BLaER1 treated with 17β-estradiol and CSF1 and Interleukin-3, amounts not matched to agents 10 nM and 100 nM (cell line): ENCODE measurements at regions not wholly inside any gene's neighbourhood (a gene's known extent, or its start where the extent isn't known, plus 50 kb on each side); places are given as distances from the start of the nearest gene placed in this dataset.

Experiments used
- H3K27ac ChIP-seq, 11 experiments: shearing (Covaris generic); formaldehyde crosslinking; 2 replicates each; pipeline ENCODE4 v1.8.1; 2022
- H3K27me3 ChIP-seq, 11 experiments: shearing (Covaris generic); formaldehyde crosslinking; 2 replicates each; pipeline ENCODE4 v1.8.1; 2022
- H3K36me3 ChIP-seq, 11 experiments: shearing (Covaris generic); formaldehyde crosslinking; 2 replicates each; pipeline ENCODE4 v1.8.1; 2022
- H3K4me1 ChIP-seq, 10 experiments: shearing (Covaris generic); formaldehyde crosslinking; 2 replicates each; pipeline ENCODE4 v1.8.1; 2022
- H3K4me2 ChIP-seq, 11 experiments: shearing (Covaris generic); formaldehyde crosslinking; 2 replicates each; pipeline ENCODE4 v1.8.1; 2022
- H3K4me3 ChIP-seq, 10 experiments: shearing (Covaris generic); formaldehyde crosslinking; 2 replicates each; pipeline ENCODE4 v1.8.1; 2022
- H3K9ac ChIP-seq, 11 experiments: shearing (Covaris generic); formaldehyde crosslinking; 2 replicates each; pipeline ENCODE4 v1.8.1; 2022
- H3K9me3 ChIP-seq, 11 experiments: shearing (Covaris generic); formaldehyde crosslinking; replicated peaks in 1 of 11; 2 replicates each; pipeline ENCODE4 v1.8.1; 2022
- H4K20me1 ChIP-seq, 11 experiments: shearing (Covaris generic); formaldehyde crosslinking; 2 replicates each; pipeline ENCODE4 v1.8.1; 2022
- Cebpa-rat ChIP-seq, 11 experiments: shearing (Covaris generic); IDR thresholded peaks; 2 replicates each; pipeline ENCODE4 v1.8.1; 2022

DNA sequence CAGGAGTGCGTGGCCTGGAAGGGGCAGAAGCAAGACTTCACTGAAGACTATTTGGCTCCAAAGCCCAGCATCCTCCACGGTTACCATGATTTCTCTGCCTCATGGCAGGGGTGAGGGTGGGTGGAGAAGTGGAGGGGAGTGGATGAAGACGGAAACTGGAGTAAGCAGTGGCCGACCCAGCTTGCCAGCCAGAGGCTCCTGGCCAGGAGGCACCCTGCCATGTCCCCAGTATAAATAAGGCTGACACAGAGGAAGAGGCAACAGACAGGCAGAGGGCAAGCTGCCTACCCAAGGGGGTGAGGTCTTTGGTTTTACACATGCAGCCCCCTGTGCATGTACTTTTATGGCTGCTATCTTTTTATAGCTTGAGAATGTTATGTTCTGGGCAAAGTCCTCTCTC, 102.6 kb upstream of the TBX20 start:
- no peaks in the 10 kb centered on the region for H4K20me1 ChIP-seq
- no peaks in the 10 kb centered on the region for H3K27me3 ChIP-seq
- no peaks in the 10 kb centered on the region for H3K4me1 ChIP-seq
- H3K4me2 ChIP-seq = no peak overlapping the region
- H3K36me3 ChIP-seq = no peaks in the 10 kb centered on the region
- TF ChIP-seq Cebpa-rat (IDR thresholded peaks at IDR 0.05) = no peak
- H3K9ac ChIP-seq = no peak overlapping the region
- H3K9me3 ChIP-seq = peaks cover 0 to 7% (median 0%) of the 10 kb centered on the region in 11 experiments; a peak in 4 of 22 replicates
- H3K27ac ChIP-seq = no peak overlapping the region
- no peak overlapping the region for H3K4me3 ChIP-seq

GRCh38 chr7:35355911-35356310, 102.0 kb upstream of the TBX20 start:
- Histone ChIP-seq H3K27me3 (no peaks in the 10 kb centered on the region), H3K4me2 (no peak overlapping the region), H3K4me3 (no peak overlapping the region), H3K36me3 (no peaks in the 10 kb centered on the region), H3K27ac (no peak overlapping the region), H3K9me3 (peaks cover 0 to 7% (median 0%) of the 10 kb centered on the region in 11 experiments; a peak in 4 of 22 replicates), H4K20me1 (no peaks in the 10 kb centered on the region), H3K4me1 (no peaks in the 10 kb centered on the region), H3K9ac (no peak overlapping the region)
- TF ChIP-seq Cebpa-rat (IDR thresholded peaks at IDR 0.05) = no peak

DNA sequence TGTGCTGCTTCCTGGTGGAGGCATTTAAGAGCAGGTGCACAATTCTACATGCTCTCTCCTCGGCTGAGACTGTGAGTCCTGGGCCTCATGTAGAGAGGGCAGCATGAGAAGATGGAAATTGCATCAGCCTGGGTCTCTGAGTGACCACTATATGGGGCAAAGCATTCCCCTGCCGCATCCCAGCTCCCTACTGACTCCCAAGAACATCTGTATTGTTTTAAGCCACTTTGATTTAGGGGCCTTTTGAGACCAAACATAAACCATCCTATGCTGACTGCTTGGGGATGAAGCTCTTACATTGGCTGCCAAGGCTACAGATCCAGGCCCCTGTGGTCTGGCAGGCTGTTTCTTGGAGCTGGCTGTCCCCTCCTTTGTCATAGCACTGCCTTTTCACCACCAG, 101.3 kb upstream of the TBX20 start:
- no peak overlapping the region for H3K4me2 ChIP-seq
- no peaks in the 10 kb centered on the region for H3K36me3 ChIP-seq
- no peak for TF ChIP-seq Cebpa-rat (IDR thresholded peaks at IDR 0.05)

DNA sequence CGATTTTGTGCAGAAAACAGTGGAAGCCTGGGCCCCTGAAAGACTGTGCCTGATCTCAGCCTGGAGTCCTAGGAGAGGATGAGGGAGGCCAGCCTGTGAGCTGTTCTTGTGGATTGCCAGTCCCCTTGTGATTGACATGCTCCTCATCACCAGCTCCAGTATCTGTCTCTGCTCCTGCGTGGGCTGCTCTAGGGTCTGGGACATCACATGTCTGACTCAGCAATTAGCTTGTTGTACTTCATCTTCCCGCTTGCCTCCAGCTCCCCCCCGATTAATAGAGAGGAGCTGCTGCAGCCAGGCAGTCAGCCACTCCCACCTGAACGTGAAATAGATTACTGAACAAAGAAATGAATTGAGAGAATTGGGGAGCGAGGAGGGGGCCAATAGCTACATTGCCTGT, 99.6 kb upstream of the TBX20 start:
- TF ChIP-seq Cebpa-rat (IDR thresholded peaks at IDR 0.05) = no peak
- H3K27ac ChIP-seq = no peak overlapping the region
- H3K4me1 ChIP-seq = no peaks in the 10 kb centered on the region

More for the DNA sequence above, 101.3 kb upstream of the TBX20 start:
- H3K9ac ChIP-seq = no peak overlapping the region
- H3K4me1 ChIP-seq = no peaks in the 10 kb centered on the region
- H3K27ac ChIP-seq = no peak overlapping the region
- H4K20me1 ChIP-seq = no peaks in the 10 kb centered on the region
- H3K4me3 ChIP-seq = no peak overlapping the region
- no peaks in the 10 kb centered on the region for H3K27me3 ChIP-seq
- peaks cover 0 to 7% (median 0%) of the 10 kb centered on the region in 11 experiments; a peak in 4 of 22 replicates for H3K9me3 ChIP-seq

DNA sequence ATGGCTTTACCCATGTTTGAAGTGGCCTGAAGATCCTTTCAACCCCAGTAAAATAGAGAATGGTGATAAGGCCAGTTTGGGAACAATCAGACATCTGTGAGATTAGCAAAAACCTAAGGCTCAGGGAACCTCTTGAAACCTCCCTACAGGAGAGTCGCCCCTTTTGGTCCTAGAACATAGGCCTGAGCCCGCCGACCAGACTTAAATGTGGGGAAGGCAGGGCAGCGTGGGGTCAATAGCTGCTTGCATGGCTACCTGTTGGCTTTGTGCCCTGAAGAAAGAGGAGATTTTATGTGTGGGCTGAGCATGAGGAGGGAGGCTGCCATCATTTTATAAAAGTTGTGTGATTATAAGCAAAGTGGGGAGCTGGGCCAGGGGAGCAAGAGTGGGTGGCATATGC, 97.6 kb upstream of the TBX20 start:
- no peaks in the 10 kb centered on the region for H4K20me1 ChIP-seq
- no peak overlapping the region for H3K4me3 ChIP-seq
- H3K4me1 ChIP-seq = peaks cover 0 to 5% (median 0%) of the 10 kb centered on the region in 10 experiments; a peak in 2 of 20 replicates
- H3K27me3 ChIP-seq = no peaks in the 10 kb centered on the region
- no peak overlapping the region for H3K4me2 ChIP-seq
- H3K27ac ChIP-seq = no peak overlapping the region
- no peaks in the 10 kb centered on the region for H3K36me3 ChIP-seq
- no peak for TF ChIP-seq Cebpa-rat (IDR thresholded peaks at IDR 0.05)
- H3K9me3 ChIP-seq = peaks cover 0 to 8% (median 0%) of the 10 kb centered on the region in 11 experiments; a peak in 1 of 22 replicates
- H3K9ac ChIP-seq = no peak overlapping the region

More for the DNA sequence above, 99.6 kb upstream of the TBX20 start:
- Histone ChIP-seq H3K4me2 (no peak overlapping the region), H3K27me3 (no peaks in the 10 kb centered on the region), H3K9ac (no peak overlapping the region), H3K4me3 (no peak overlapping the region), H4K20me1 (no peaks in the 10 kb centered on the region), H3K9me3 (peaks cover 0 to 6% (median 0%) of the 10 kb centered on the region in 11 experiments; a peak in 4 of 22 replicates), H3K36me3 (no peaks in the 10 kb centered on the region)

DNA sequence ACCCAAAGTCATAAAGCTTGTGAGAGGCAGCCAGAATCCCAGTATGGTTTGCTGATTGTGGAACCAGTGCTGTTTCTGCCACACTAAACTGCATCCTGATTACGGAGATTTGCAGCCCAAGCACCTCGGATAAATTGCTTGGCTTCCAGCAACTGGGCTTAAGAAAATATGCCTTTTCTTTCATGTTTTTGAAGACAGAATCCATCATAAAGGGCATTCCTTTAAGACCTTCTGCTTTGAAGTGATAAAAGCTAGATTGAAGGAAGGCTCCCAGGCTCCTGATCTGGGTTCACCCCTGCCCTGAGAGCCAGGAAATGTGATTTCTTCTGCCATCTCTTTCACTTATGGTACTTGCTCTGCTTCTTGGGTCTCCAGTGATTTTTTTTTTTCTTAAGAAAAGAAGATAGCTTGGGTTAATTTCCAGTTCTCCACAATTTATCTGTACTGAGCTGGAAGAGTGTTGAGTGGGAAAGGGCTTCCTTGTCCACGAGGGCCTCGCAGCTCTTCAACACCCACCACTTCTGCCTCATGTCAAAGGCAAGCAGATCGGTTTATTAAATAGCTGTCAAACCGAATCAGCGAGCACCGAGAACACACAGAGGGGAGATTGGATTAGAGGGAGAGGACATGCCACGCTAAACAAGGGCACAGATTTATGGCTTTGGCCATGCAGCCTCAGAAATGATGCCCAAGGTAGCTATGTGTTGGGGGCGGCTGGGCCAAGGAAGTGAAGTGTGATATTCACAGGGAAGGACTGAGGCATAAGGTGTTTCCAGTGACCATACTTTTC, 94.9 kb upstream of the TBX20 start:
- H3K36me3 ChIP-seq = no peaks in the 10 kb centered on the region
- H3K27ac ChIP-seq = no peak overlapping the region
- H3K9ac ChIP-seq = no peak overlapping the region
- no peaks in the 10 kb centered on the region for H3K27me3 ChIP-seq
- H3K9me3 ChIP-seq = peaks cover 0 to 8% (median 0%) of the 10 kb centered on the region in 11 experiments; a peak in 1 of 22 replicates
- no peak overlapping the region for H3K4me2 ChIP-seq
- no peaks in the 10 kb centered on the region for H4K20me1 ChIP-seq
- no peak for TF ChIP-seq Cebpa-rat (IDR thresholded peaks at IDR 0.05)
- H3K4me3 ChIP-seq = no peak overlapping the region
- peaks cover 0 to 5% (median 0%) of the 10 kb centered on the region in 10 experiments; a peak in 2 of 20 replicates for H3K4me1 ChIP-seq

DNA sequence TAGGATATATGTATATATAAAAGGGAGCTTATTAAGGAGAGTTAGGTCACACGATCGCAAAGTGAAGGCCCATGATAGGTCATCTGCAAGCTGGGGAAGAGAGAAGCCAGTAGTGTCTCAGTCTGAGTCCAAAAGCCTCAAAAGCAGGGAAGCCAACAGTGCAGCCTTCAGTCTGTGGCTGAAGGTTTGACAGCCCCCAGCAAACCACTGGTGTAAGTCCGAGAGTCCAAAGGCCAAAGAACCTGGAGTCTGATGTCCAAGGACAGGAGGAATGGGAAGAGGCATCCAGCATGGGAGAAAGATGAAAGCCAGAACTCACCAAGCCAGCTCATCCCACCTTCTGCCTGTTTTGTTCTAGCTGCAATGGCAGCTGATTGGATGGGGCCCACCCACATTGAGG, 88.9 kb upstream of the TBX20 start:
- Histone ChIP-seq H3K36me3 (no peaks in the 10 kb centered on the region), H3K27ac (no peak overlapping the region), H3K4me2 (no peak overlapping the region), H3K4me3 (no peak overlapping the region), H3K9me3 (peaks cover 0 to 8% (median 0%) of the 10 kb centered on the region in 11 experiments; a peak in 1 of 22 replicates), H3K27me3 (no peaks in the 10 kb centered on the region), H3K9ac (no peak overlapping the region), H3K4me1 (peaks cover 0 to 19% (median 8%) of the 10 kb centered on the region in 10 experiments; a peak in 13 of 20 replicates), H4K20me1 (no peaks in the 10 kb centered on the region)
- no peak for TF ChIP-seq Cebpa-rat (IDR thresholded peaks at IDR 0.05)

DNA sequence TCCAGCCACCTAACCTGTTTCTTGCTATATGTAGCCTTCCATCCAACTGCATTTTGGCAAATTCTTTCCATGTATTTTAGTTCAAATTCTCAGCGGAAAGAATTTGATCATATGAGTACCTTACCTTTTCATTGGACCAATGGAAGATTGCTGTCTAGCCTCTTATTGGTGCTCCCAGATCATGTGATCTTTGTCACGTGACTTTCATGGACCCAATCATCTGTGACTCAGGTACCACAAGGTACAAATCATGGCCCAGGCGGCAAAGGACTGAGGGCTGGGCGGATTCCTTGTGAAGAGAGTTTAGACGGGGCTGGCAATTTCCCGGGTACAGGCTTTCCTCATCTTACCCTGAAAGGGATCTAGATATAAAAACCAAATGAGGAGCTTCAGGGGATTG, 85.9 kb upstream of the TBX20 start:
- Histone ChIP-seq H3K4me1 (peaks cover 0 to 19% (median 7%) of the 10 kb centered on the region in 10 experiments; a peak in 12 of 20 replicates), H3K9me3 (no peaks in the 10 kb centered on the region), H3K27me3 (no peaks in the 10 kb centered on the region), H3K27ac (no peak overlapping the region), H3K36me3 (no peaks in the 10 kb centered on the region), H4K20me1 (no peaks in the 10 kb centered on the region), H3K4me3 (no peak overlapping the region), H3K9ac (no peak overlapping the region), H3K4me2 (no peak overlapping the region)
- TF ChIP-seq Cebpa-rat (IDR thresholded peaks at IDR 0.05) = no peak

GRCh38 chr7:35336444-35336843, 82.5 kb upstream of the TBX20 start:
- Histone ChIP-seq H3K9me3 (no peaks in the 10 kb centered on the region), H3K27ac (no peak overlapping the region), H4K20me1 (no peaks in the 10 kb centered on the region), H3K27me3 (no peaks in the 10 kb centered on the region), H3K4me1 (peaks cover 0 to 7% (median 4%) of the 10 kb centered on the region in 10 experiments; a peak in 12 of 20 replicates), H3K36me3 (no peaks in the 10 kb centered on the region), H3K4me3 (no peak overlapping the region), H3K9ac (no peak overlapping the region), H3K4me2 (no peak overlapping the region)
- no peak for TF ChIP-seq Cebpa-rat (IDR thresholded peaks at IDR 0.05)

DNA sequence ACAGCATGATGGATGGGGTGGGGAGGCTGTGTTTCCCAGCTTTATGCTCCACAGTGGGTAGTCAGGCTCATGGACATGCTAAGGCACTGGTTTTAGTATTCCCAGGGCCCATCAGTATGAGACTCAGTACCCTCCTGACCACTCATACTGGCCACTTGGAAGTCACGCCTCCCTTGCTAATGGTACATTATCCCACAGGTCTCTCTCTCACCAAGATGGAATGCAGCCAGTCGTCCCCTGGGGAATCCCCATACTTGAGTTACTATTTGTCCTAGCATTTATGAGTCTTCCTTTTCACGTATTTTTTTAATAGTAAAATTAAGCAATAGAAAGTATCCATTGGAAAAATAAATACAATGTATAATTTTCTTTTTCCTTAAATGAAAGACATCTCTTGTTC, 80.6 kb upstream of the TBX20 start:
- no peaks in the 10 kb centered on the region for H3K9me3 ChIP-seq
- no peak overlapping the region for H3K4me3 ChIP-seq
- H3K4me2 ChIP-seq = no peak overlapping the region
- no peak overlapping the region for H3K9ac ChIP-seq
- no peaks in the 10 kb centered on the region for H4K20me1 ChIP-seq
- no peak for TF ChIP-seq Cebpa-rat (IDR thresholded peaks at IDR 0.05)
- no peaks in the 10 kb centered on the region for H3K4me1 ChIP-seq
- no peaks in the 10 kb centered on the region for H3K36me3 ChIP-seq
- no peaks in the 10 kb centered on the region for H3K27me3 ChIP-seq
- no peak overlapping the region for H3K27ac ChIP-seq
